Neural crest cell (in vitro differentiated cells): ENCODE measurements at regions not wholly inside any gene's neighbourhood (a gene's known extent, or its start where the extent isn't known, plus 50 kb on each side); places are given as distances from the start of the nearest gene placed in this dataset.

Experiments
- DNase-seq: peaks from one replicate; pipeline ENCODE4 v3.0.0; 2021; ENCODE audit warnings: low read depth, mixed read lengths, low spot score
- H3K27ac Mint-ChIP-seq: one replicate; pipeline ENCODE4 v1.8.0; 2021; ENCODE audit warnings: mild to moderate bottlenecking, mixed read lengths; ENCODE audit not compliant: unreplicated experiment
- H3K27me3 Mint-ChIP-seq: 2 replicates; pipeline ENCODE4 v1.8.0; 2021; ENCODE audit warnings: low read depth, mild to moderate bottlenecking, mixed read lengths
- H3K36me3 Mint-ChIP-seq: 2 replicates; pipeline ENCODE4 v1.8.0; 2021; ENCODE audit warnings: low read depth, mild to moderate bottlenecking, mixed read lengths
- H3K4me1 Mint-ChIP-seq: 2 replicates; pipeline ENCODE4 v1.8.0; 2021; ENCODE audit warnings: mixed read lengths
- H3K4me3 Mint-ChIP-seq: one replicate; pipeline ENCODE4 v1.8.0; 2021; ENCODE audit warnings: mild to moderate bottlenecking, mixed read lengths
- H3K9me3 Mint-ChIP-seq: 2 replicates; pipeline ENCODE4 v1.8.0; 2021; ENCODE audit warnings: mixed read lengths
- TF ChIP-seq, protein P1 (sequence below): fragments of 200-600 bp; sonication (generic); conservative IDR thresholded peaks from 2 replicates; pipeline ENCODE4 v1.5.0; 2021; ENCODE audit warnings: antibody characterized with exemption, mild to moderate bottlenecking

DNA sequence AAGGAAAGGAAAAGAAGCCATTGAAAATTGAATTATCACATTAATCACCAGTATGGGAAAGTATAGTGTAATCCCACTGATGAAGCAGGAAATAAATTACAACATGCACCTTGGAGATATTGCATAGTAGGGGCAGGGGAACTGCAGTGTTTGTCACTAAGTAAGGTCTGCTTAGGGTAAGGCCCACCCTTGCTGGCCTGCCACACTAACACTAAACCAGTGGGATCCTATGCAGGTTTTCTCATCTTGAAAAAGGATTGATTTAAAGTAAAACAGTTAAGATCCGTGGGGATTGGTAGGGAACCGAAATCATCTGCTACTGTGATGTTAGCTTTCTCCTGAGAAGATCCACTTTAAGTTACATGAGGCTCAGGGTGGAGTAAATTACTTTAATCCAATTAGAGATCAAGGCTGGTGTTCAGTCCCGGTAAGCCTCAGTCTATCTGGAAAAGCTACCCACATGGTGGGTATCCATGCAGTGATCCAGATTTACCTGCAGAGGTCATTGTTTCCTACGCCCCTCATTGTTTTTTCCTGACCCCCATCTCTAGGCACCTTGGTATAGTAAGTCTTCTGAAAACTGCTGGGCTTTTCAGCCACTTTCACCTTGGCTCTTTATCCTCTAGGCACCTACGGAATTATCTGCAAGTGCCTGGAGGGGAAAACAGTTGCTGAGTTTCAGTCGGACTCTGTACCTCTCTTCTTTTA lies 1014.9 kb upstream of the ATXN8OS start:
- H3K4me1 Mint-ChIP-seq: no peaks in the 10 kb centered on the region
- TF ChIP-seq, protein P1, sequence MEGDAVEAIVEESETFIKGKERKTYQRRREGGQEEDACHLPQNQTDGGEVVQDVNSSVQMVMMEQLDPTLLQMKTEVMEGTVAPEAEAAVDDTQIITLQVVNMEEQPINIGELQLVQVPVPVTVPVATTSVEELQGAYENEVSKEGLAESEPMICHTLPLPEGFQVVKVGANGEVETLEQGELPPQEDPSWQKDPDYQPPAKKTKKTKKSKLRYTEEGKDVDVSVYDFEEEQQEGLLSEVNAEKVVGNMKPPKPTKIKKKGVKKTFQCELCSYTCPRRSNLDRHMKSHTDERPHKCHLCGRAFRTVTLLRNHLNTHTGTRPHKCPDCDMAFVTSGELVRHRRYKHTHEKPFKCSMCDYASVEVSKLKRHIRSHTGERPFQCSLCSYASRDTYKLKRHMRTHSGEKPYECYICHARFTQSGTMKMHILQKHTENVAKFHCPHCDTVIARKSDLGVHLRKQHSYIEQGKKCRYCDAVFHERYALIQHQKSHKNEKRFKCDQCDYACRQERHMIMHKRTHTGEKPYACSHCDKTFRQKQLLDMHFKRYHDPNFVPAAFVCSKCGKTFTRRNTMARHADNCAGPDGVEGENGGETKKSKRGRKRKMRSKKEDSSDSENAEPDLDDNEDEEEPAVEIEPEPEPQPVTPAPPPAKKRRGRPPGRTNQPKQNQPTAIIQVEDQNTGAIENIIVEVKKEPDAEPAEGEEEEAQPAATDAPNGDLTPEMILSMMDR: no peak
- H3K27me3 Mint-ChIP-seq: no peaks in the 10 kb centered on the region
- H3K36me3 Mint-ChIP-seq: no peaks in the 10 kb centered on the region
- DNase-seq: no peak
- no peaks in the 10 kb centered on the region for H3K9me3 Mint-ChIP-seq
- no peak overlapping the region for H3K4me3 Mint-ChIP-seq
- no peak overlapping the region for H3K27ac Mint-ChIP-seq

DNA sequence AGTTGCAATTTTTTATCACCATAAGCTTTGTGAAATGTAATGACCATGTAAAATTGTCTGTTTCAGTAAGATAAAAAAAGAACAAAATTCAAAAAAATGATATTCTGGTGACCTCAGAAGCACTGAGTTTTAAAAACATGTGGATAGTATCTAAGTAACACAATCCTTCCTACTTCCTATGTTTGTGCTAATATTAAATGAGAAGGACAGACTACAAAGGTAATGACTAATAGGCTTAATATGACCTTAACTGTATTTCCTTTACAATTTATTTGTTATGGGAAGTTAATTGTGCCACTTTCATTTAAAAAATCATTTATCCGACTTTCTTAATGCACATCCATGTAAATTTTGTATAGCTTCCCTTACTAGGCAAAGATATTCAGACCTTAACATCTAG lies 1030.4 kb upstream of the ATXN8OS start:
- Mint-ChIP-seq H3K4me3 (no peak overlapping the region), H3K9me3 (peaks cover 3% of the 10 kb centered on the region), H3K4me1 (no peaks in the 10 kb centered on the region), H3K36me3 (no peaks in the 10 kb centered on the region), H3K27ac (no peak overlapping the region), H3K27me3 (no peaks in the 10 kb centered on the region)
- no peak for DNase-seq
- TF ChIP-seq, protein P1: no peak

DNA sequence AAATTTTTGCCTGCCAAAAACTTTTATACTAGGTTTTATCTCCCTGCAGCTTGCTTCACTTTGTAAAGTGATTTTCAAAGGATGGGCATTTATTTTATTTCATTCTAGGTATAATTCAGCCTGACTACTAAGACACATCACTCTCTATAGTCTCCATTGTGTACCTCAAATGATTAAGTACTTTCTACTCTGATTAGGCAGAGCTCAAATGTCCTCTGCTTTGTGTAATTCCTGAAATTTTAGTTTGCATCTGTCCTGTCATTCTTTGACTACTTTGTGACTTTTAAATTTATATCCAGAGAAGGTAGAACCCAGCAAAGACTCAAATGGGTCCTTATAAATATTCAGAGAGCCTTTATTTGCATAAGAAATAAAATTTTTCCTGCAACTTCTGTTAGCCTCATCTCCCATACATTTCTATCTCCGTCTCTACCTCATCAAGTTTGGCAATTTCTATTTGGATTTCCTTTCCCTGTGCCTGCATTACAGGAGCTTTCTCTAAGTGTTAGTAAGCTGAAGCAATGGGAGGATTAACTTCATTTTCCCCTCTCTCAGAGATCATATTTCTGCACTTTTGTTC lies 1038.0 kb upstream of the ATXN8OS start:
- no peak overlapping the region for H3K4me3 Mint-ChIP-seq
- DNase-seq: no peak
- H3K36me3 Mint-ChIP-seq: no peaks in the 10 kb centered on the region
- TF ChIP-seq, protein P1: no peak
- peaks cover 3% of the 10 kb centered on the region for H3K9me3 Mint-ChIP-seq
- H3K4me1 Mint-ChIP-seq: no peaks in the 10 kb centered on the region
- H3K27me3 Mint-ChIP-seq: no peaks in the 10 kb centered on the region
- H3K27ac Mint-ChIP-seq: no peak overlapping the region

DNA sequence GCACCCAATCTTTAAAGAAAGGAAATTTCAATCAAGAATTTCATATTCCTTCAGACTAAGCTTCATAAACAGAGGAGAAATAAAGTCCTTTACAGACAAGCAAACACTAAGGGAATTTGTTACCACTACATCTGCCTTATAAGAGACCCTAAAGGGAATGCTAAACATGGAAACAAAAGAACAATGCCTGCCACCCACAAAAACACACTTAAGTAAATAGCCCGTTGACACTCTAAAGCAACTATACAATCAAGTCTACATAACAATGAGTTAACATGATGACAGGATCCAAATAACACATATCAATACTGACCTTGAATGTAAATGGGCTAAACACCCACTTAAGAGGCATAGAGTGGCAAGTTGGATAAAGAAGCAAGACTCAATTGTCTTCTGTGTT lies 1056.9 kb upstream of the ATXN8OS start:
- DNase-seq: no peak
- peaks cover 14% of the 10 kb centered on the region for H3K9me3 Mint-ChIP-seq
- H3K4me1 Mint-ChIP-seq: no peaks in the 10 kb centered on the region
- TF ChIP-seq, protein P1: no peak
- no peak overlapping the region for H3K27ac Mint-ChIP-seq
- no peak overlapping the region for H3K4me3 Mint-ChIP-seq
- H3K36me3 Mint-ChIP-seq: peaks cover 3% of the 10 kb centered on the region
- no peaks in the 10 kb centered on the region for H3K27me3 Mint-ChIP-seq

DNA sequence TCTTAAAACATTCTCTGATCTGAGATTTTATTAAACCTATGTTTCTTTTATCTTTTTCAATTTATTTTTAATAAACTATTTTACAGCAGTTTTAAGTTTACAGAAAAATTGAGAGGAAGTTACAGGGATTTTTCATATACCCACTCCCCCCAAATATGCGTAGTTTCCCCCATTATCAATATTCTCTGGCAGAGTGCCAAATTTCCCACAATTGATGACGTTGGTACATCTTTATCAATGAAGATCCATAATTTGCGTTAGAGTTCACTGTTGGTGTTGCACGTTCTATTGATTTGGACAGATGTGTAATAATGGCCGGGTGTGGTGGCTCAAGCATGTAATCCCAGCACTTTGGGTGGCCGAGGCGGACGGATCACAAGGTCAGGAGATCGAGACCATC lies 1063.0 kb upstream of the ATXN8OS start:
- H3K4me1 Mint-ChIP-seq: no peaks in the 10 kb centered on the region
- DNase-seq: no peak
- H3K9me3 Mint-ChIP-seq: no peaks in the 10 kb centered on the region
- H3K36me3 Mint-ChIP-seq: no peaks in the 10 kb centered on the region
- H3K27ac Mint-ChIP-seq: no peak overlapping the region
- TF ChIP-seq, protein P1: no peak
- no peaks in the 10 kb centered on the region for H3K27me3 Mint-ChIP-seq
- no peak overlapping the region for H3K4me3 Mint-ChIP-seq
